ENCODE measurements at regions not wholly inside any gene's neighbourhood (a gene's known extent, or its start where the extent isn't known, plus 50 kb on each side); places are given as distances from the start of the nearest gene placed in this dataset.

DNA sequence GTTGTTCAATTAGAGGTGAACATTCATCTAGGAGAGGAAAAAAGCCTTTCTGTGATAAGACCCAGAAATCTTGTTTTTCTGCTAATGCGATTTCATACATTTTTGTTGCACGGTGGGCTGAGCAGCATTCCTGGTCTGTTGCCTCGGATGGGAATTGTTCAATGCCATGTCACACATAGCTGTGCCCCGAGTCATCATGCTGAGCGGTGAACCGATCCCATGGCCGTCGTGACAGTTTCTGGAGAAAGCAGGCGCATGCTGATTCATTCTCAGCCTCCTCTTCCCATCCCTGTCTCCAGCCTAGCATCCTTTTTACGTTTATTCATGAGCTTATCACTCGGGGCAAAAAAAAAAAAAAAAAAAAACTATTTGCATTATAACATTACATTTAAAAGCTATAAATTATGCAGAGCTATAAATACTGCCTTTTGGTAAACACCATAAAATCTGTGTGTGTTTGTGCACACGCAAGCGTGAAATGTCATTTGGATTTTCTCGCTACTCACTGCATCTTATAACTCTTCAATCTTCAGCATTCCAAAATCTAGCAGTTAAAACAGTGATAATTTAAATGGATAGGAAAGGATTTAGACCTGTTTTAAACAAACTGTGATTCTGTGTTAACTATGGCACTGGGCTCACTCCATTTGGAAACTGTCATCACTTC is 58.9 kb upstream of the IFNGR1 start:
- intact Hi-C loops (cut with DNase I; ENCODE audit: low total_unique reads) = no loop called here
- DNase-seq (ENCODE audit: low spot score in 2 of 2) = no peak
- H3K4me3 ChIP-seq (ENCODE audit: low read depth, poor library complexity, severe bottlenecking) = no peak overlapping the region
- WGBS, 2 donors = 61 to 65% methylated on average over 14 of the region's 14 CpGs
- no peak for TF ChIP-seq POLR2A (IDR thresholded peaks at IDR 0.05)
- TF ChIP-seq, protein P1, sequence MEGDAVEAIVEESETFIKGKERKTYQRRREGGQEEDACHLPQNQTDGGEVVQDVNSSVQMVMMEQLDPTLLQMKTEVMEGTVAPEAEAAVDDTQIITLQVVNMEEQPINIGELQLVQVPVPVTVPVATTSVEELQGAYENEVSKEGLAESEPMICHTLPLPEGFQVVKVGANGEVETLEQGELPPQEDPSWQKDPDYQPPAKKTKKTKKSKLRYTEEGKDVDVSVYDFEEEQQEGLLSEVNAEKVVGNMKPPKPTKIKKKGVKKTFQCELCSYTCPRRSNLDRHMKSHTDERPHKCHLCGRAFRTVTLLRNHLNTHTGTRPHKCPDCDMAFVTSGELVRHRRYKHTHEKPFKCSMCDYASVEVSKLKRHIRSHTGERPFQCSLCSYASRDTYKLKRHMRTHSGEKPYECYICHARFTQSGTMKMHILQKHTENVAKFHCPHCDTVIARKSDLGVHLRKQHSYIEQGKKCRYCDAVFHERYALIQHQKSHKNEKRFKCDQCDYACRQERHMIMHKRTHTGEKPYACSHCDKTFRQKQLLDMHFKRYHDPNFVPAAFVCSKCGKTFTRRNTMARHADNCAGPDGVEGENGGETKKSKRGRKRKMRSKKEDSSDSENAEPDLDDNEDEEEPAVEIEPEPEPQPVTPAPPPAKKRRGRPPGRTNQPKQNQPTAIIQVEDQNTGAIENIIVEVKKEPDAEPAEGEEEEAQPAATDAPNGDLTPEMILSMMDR (IDR thresholded peaks at IDR 0.05) = no peak

DNA sequence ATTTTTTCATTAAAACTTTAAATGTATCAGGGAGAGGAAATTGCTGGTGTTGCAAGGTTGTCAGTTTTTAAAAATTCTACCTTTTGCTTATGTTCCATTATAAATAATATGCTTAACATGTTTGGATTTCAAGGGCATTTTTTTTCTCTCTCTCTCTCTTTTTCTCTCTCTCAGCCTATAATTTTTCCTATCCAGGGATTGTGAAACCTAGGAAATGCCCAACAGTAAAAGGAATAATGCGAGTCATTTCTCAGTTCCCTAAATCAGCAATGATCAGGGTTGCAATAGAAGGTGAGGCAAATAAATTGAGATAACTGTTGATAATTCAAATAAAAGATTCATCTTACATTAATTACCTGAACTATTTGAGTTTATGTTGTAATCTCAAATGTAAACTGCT is 53.2 kb upstream of the IFNGR1 start:
- TF ChIP-seq, protein P1 (IDR thresholded peaks at IDR 0.05) = no peak
- TF ChIP-seq POLR2A (IDR thresholded peaks at IDR 0.05) = no peak
- DNase-seq (ENCODE audit: low spot score in 2 of 2) = no peak
- intact Hi-C loops (cut with DNase I; ENCODE audit: low total_unique reads) = no loop called here
- H3K4me3 ChIP-seq (ENCODE audit: low read depth, poor library complexity, severe bottlenecking) = no peak overlapping the region
- 54 to 59% methylated on average over 1 of the region's 1 CpG for WGBS, 2 donors

DNA sequence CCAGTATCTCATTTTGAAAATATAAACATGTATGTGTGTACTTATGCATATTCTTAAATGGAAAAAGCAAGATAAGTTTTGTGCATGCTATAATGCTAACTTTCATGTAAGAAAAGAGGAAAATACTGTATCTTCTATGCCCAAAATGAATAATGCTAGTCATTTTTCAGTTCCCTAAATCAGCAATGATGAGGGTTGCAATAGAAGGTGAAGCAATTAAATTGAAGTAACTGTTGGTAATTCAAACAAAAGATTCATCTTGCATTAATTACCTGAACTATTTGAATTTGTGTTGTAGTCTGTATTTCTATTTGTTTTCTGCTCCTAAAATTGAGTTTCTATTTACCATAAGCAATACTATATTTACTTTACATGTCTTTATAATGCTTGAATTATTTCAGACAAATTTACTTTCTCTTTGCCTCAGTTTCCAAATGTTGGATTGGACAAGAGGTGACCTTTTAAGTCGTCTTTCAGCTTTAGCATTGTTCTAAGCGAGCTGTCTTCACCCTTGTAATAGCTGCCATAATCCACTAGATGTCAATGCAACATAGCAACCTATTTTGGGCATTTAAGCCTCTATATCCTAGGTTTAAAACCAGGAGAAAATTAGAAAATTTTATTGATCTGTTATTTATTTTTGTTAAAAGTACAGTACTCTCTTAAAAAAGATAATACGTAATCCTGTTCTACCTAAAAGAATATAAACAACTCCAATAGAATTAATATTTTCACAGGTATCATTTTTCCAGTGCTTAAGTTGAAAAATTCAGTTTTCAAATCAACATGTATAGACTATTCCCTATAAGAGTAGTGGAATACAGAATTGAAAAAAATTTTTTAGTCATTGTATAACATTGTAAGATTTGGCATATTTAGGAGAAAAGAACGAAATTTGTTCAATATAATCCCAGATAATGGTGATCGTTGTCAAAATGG is 52.3 kb upstream of the IFNGR1 start:
- no peak overlapping the region for H3K4me3 ChIP-seq (ENCODE audit: low read depth, poor library complexity, severe bottlenecking)
- TF ChIP-seq POLR2A (IDR thresholded peaks at IDR 0.05) = no peak
- TF ChIP-seq, protein P1 (IDR thresholded peaks at IDR 0.05) = peak in 1 of 3 donors; percentile 75
- 30 to 39% methylated on average over 5 of the region's 5 CpGs for WGBS, 2 donors
- no peak for DNase-seq (ENCODE audit: low spot score in 2 of 2)
- intact Hi-C loops (cut with DNase I; ENCODE audit: low total_unique reads) = no loop called here

DNA sequence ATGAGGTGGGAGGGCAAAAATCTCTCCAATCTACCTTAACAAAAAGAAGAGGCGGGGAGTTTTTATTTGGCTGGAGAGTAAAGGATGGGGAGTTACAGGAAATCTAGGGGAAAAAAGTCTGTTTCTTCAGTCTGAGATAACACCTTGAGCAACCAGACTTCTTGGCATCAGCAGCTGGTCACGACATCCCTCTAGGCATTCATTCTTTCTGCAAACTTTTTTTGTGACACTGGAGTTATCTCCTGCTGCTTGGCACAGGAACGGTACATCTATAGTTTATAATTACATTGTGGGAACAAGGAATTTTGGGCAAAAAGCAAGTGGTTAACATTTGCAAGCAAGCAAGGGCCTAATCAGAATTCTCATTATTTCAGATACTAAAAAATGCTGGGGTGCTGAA is 50.6 kb upstream of the IFNGR1 start:
- TF ChIP-seq, protein P1 (IDR thresholded peaks at IDR 0.05) = no peak
- TF ChIP-seq POLR2A (IDR thresholded peaks at IDR 0.05) = no peak
- H3K4me3 ChIP-seq (ENCODE audit: low read depth, poor library complexity, severe bottlenecking) = no peak overlapping the region
- 69 to 71% methylated on average over 3 of the region's 3 CpGs for WGBS, 2 donors
- intact Hi-C loops (cut with DNase I; ENCODE audit: low total_unique reads) = no loop called here
- no peak for DNase-seq (ENCODE audit: low spot score in 2 of 2)

DNA sequence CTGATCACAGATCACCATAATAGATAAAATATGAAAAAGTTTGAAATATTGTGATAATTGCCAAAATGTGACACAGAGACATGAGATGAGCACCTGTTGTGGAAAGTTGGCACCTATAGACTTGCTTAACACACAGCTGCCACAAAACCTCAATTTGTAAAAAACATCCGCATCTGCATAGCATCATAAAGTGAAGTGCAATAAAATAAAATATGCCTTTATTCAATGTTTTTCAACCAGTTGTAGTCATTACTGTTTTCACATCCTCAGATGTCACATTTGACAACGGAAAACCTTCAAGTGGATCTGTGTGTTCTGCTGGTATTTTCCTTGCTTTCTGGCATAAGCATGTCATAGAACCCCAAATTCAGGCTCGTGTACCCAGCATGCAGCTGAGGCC is 50.2 kb upstream of the IFNGR1 start:
- WGBS, 2 donors = 88 to 90% methylated on average over 3 of the region's 3 CpGs
- no peak for DNase-seq (ENCODE audit: low spot score in 2 of 2)
- TF ChIP-seq, protein P1 (IDR thresholded peaks at IDR 0.05) = no peak
- no peak for TF ChIP-seq POLR2A (IDR thresholded peaks at IDR 0.05)
- H3K4me3 ChIP-seq (ENCODE audit: low read depth, poor library complexity, severe bottlenecking) = no peak overlapping the region
- intact Hi-C loops (cut with DNase I; ENCODE audit: low total_unique reads) = no loop called here

All from lower leg skin (tissue), 4 donors.